ENCODE measurements at regions not wholly inside any gene's neighbourhood (a gene's known extent, or its start where the extent isn't known, plus 50 kb on each side); places are given as distances from the start of the nearest gene placed in this dataset.

GRCh38 chr6:105900125-105900937 is 185.8 kb upstream of the PRDM1 start:
- H3K27me3 ChIP-seq (ENCODE audit: insufficient read depth, low read length): no peaks in the 10 kb centered on the region

GRCh38 chr6:105898286-105898685 is 187.8 kb upstream of the PRDM1 start:
- no peaks in the 10 kb centered on the region for H3K36me3 ChIP-seq (ENCODE audit: insufficient read depth, low read depth, low read length)
- H3K9ac ChIP-seq (ENCODE audit: low read depth, low read length): no peak overlapping the region
- no peaks in the 10 kb centered on the region for H3K4me1 ChIP-seq (ENCODE audit: insufficient read depth, low read length)

More at GRCh38 chr6:105900125-105900937, 185.8 kb upstream of the PRDM1 start:
- no peak overlapping the region for H3K27ac ChIP-seq (ENCODE audit: low read length)
- no peak overlapping the region for H3K4me3 ChIP-seq (ENCODE audit: low read length)
- no peak overlapping the region for H3K9ac ChIP-seq (ENCODE audit: low read depth, low read length)
- no peaks in the 10 kb centered on the region for H3K9me3 ChIP-seq (ENCODE audit: insufficient read depth, low read depth, low read length)
- no peaks in the 10 kb centered on the region for H3K4me1 ChIP-seq (ENCODE audit: insufficient read depth, low read length)
- H3K36me3 ChIP-seq (ENCODE audit: insufficient read depth, low read depth, low read length): no peaks in the 10 kb centered on the region

GRCh38 chr6:105897131-105897530 is 189.0 kb upstream of the PRDM1 start:
- no peaks in the 10 kb centered on the region for H3K36me3 ChIP-seq (ENCODE audit: insufficient read depth, low read depth, low read length)
- no peaks in the 10 kb centered on the region for H3K4me1 ChIP-seq (ENCODE audit: insufficient read depth, low read length)
- no peak overlapping the region for H3K4me3 ChIP-seq (ENCODE audit: low read length)
- H3K27me3 ChIP-seq (ENCODE audit: insufficient read depth, low read length): no peaks in the 10 kb centered on the region
- no peaks in the 10 kb centered on the region for H3K9me3 ChIP-seq (ENCODE audit: insufficient read depth, low read depth, low read length)
- no peak overlapping the region for H3K9ac ChIP-seq (ENCODE audit: low read depth, low read length)
- no peak overlapping the region for H3K27ac ChIP-seq (ENCODE audit: low read length)

More at GRCh38 chr6:105898286-105898685, 187.8 kb upstream of the PRDM1 start:
- Histone ChIP-seq H3K4me3 (ENCODE audit: low read length) (no peak overlapping the region), H3K9me3 (ENCODE audit: insufficient read depth, low read depth, low read length) (no peaks in the 10 kb centered on the region), H3K27me3 (ENCODE audit: insufficient read depth, low read length) (no peaks in the 10 kb centered on the region), H3K27ac (ENCODE audit: low read length) (no peak overlapping the region)

GRCh38 chr6:105896821-105897095 is 189.4 kb upstream of the PRDM1 start:
- Histone ChIP-seq H3K27ac (ENCODE audit: low read length) (no peak overlapping the region), H3K4me3 (ENCODE audit: low read length) (no peak overlapping the region), H3K9me3 (ENCODE audit: insufficient read depth, low read depth, low read length) (no peaks in the 10 kb centered on the region), H3K27me3 (ENCODE audit: insufficient read depth, low read length) (no peaks in the 10 kb centered on the region), H3K9ac (ENCODE audit: low read depth, low read length) (no peak overlapping the region), H3K4me1 (ENCODE audit: insufficient read depth, low read length) (no peaks in the 10 kb centered on the region), H3K36me3 (ENCODE audit: insufficient read depth, low read depth, low read length) (no peaks in the 10 kb centered on the region)

- H3K4me3 ChIP-seq (ENCODE audit: low read length): no peak overlapping the region
- H3K27ac ChIP-seq (ENCODE audit: low read length): no peak overlapping the region
- H3K36me3 ChIP-seq (ENCODE audit: insufficient read depth, low read depth, low read length): no peaks in the 10 kb centered on the region
- H3K27me3 ChIP-seq (ENCODE audit: insufficient read depth, low read length): no peaks in the 10 kb centered on the region
- no peaks in the 10 kb centered on the region for H3K4me1 ChIP-seq (ENCODE audit: insufficient read depth, low read length)
- no peaks in the 10 kb centered on the region for H3K9me3 ChIP-seq (ENCODE audit: insufficient read depth, low read depth, low read length)
- H3K9ac ChIP-seq (ENCODE audit: low read depth, low read length): no peak overlapping the region
Measured at GRCh38 chr6:105896052-105896820, 189.9 kb upstream of the PRDM1 start.

GRCh38 chr6:105894556-105894955 is 191.6 kb upstream of the PRDM1 start:
- Histone ChIP-seq H3K9ac (ENCODE audit: low read depth, low read length) (no peak overlapping the region), H3K4me1 (ENCODE audit: insufficient read depth, low read length) (no peaks in the 10 kb centered on the region), H3K4me3 (ENCODE audit: low read length) (no peak overlapping the region), H3K36me3 (ENCODE audit: insufficient read depth, low read depth, low read length) (no peaks in the 10 kb centered on the region), H3K27ac (ENCODE audit: low read length) (no peak overlapping the region), H3K27me3 (ENCODE audit: insufficient read depth, low read length) (no peaks in the 10 kb centered on the region), H3K9me3 (ENCODE audit: insufficient read depth, low read depth, low read length) (no peaks in the 10 kb centered on the region)

GRCh38 chr6:105893741-105894140 is 192.4 kb upstream of the PRDM1 start:
- Histone ChIP-seq H3K27me3 (ENCODE audit: insufficient read depth, low read length) (no peaks in the 10 kb centered on the region), H3K4me1 (ENCODE audit: insufficient read depth, low read length) (no peaks in the 10 kb centered on the region), H3K9ac (ENCODE audit: low read depth, low read length) (no peak overlapping the region), H3K27ac (ENCODE audit: low read length) (no peak overlapping the region), H3K36me3 (ENCODE audit: insufficient read depth, low read depth, low read length) (no peaks in the 10 kb centered on the region), H3K4me3 (ENCODE audit: low read length) (no peak overlapping the region), H3K9me3 (ENCODE audit: insufficient read depth, low read depth, low read length) (no peaks in the 10 kb centered on the region)

- no peaks in the 10 kb centered on the region for H3K36me3 ChIP-seq (ENCODE audit: insufficient read depth, low read depth, low read length)
- H3K27ac ChIP-seq (ENCODE audit: low read length): no peak overlapping the region
- no peak overlapping the region for H3K9ac ChIP-seq (ENCODE audit: low read depth, low read length)
- no peaks in the 10 kb centered on the region for H3K27me3 ChIP-seq (ENCODE audit: insufficient read depth, low read length)
- H3K4me3 ChIP-seq (ENCODE audit: low read length): no peak overlapping the region
- peaks cover 1% of the 10 kb centered on the region; the same call in 1 of the 2 replicates for H3K4me1 ChIP-seq (ENCODE audit: insufficient read depth, low read length)
- H3K9me3 ChIP-seq (ENCODE audit: insufficient read depth, low read depth, low read length): no peaks in the 10 kb centered on the region
Measured at GRCh38 chr6:105892577-105893262, 193.4 kb upstream of the PRDM1 start.

- Histone ChIP-seq H3K36me3 (ENCODE audit: insufficient read depth, low read depth, low read length) (no peaks in the 10 kb centered on the region), H3K27ac (ENCODE audit: low read length) (no peak overlapping the region), H3K9ac (ENCODE audit: low read depth, low read length) (no peak overlapping the region), H3K4me3 (ENCODE audit: low read length) (no peak overlapping the region), H3K27me3 (ENCODE audit: insufficient read depth, low read length) (no peaks in the 10 kb centered on the region), H3K4me1 (ENCODE audit: insufficient read depth, low read length) (peaks cover 8% of the 10 kb centered on the region; the same call in 1 of the 2 replicates), H3K9me3 (ENCODE audit: insufficient read depth, low read depth, low read length) (no peaks in the 10 kb centered on the region)
Measured at GRCh38 chr6:105890521-105891244, 195.5 kb upstream of the PRDM1 start.

GRCh38 chr6:105889902-105890301 is 196.2 kb upstream of the PRDM1 start:
- Histone ChIP-seq H3K27ac (ENCODE audit: low read length) (no peak overlapping the region), H3K36me3 (ENCODE audit: insufficient read depth, low read depth, low read length) (no peaks in the 10 kb centered on the region), H3K9ac (ENCODE audit: low read depth, low read length) (no peak overlapping the region), H3K9me3 (ENCODE audit: insufficient read depth, low read depth, low read length) (no peaks in the 10 kb centered on the region), H3K4me1 (ENCODE audit: insufficient read depth, low read length) (peaks cover 8% of the 10 kb centered on the region; the same call in 1 of the 2 replicates), H3K4me3 (ENCODE audit: low read length) (no peak overlapping the region), H3K27me3 (ENCODE audit: insufficient read depth, low read length) (no peaks in the 10 kb centered on the region)

- H3K27me3 ChIP-seq (ENCODE audit: insufficient read depth, low read length): no peaks in the 10 kb centered on the region
- no peaks in the 10 kb centered on the region for H3K9me3 ChIP-seq (ENCODE audit: insufficient read depth, low read depth, low read length)
- no peak overlapping the region for H3K9ac ChIP-seq (ENCODE audit: low read depth, low read length)
- peaks cover 8% of the 10 kb centered on the region; the same call in 1 of the 2 replicates for H3K4me1 ChIP-seq (ENCODE audit: insufficient read depth, low read length)
- H3K36me3 ChIP-seq (ENCODE audit: insufficient read depth, low read depth, low read length): no peaks in the 10 kb centered on the region
- H3K27ac ChIP-seq (ENCODE audit: low read length): no peak overlapping the region
- H3K4me3 ChIP-seq (ENCODE audit: low read length): no peak overlapping the region
Measured at GRCh38 chr6:105886814-105887544, 199.2 kb upstream of the PRDM1 start.
